MM.1S (cell line): ENCODE measurements at regions not wholly inside any gene's neighbourhood (a gene's known extent, or its start where the extent isn't known, plus 50 kb on each side); places are given as distances from the start of the nearest gene placed in this dataset.

Experiments used
- DNase-seq: peaks from one replicate; pipeline ENCODE4 v3.0.0-alpha.2; 2015
- H2AFZ ChIP-seq: fragments of 300-600 bp; sonication (generic); 2 replicates; pipeline ENCODE4 v1.6.0; 2016; ENCODE audit warnings: antibody characterized with exemption, low read length
- H3F3A ChIP-seq: fragments of 300-600 bp; sonication (generic); 2 replicates; pipeline ENCODE4 v1.6.1; 2016; ENCODE audit warnings: mild to moderate bottlenecking, antibody characterized with exemption, low read length, moderate library complexity, mixed read lengths; ENCODE audit not compliant: insufficient read depth
- H3K27ac ChIP-seq: fragments of 300-600 bp; sonication (generic); 2 replicates; pipeline ENCODE4 v1.5.1; 2016; ENCODE audit warnings: mild to moderate bottlenecking, low read length
- H3K27me3 ChIP-seq: fragments of 300-600 bp; sonication (generic); replicated peaks from 2 replicates; pipeline ENCODE4 v1.6.0; 2016; ENCODE audit warnings: low read length; ENCODE audit not compliant: insufficient read depth
- H3K36me3 ChIP-seq: fragments of 300-600 bp; sonication (generic); replicated peaks from 2 replicates; pipeline ENCODE4 v1.6.1; 2016; ENCODE audit warnings: mild to moderate bottlenecking, low read length, mixed read lengths; ENCODE audit not compliant: insufficient read depth
- H3K4me1 ChIP-seq: fragments of 300-600 bp; sonication (generic); 2 replicates; pipeline ENCODE4 v1.6.1; 2016; ENCODE audit warnings: low read length, mixed read lengths
- H3K4me2 ChIP-seq: fragments of 300-600 bp; sonication (generic); 2 replicates; pipeline ENCODE4 v1.6.0; 2016; ENCODE audit warnings: low read depth, low read length
- H3K4me3 ChIP-seq: fragments of 300-600 bp; sonication (generic); 2 replicates; pipeline ENCODE4 v1.5.1; 2016; ENCODE audit warnings: low read length, mixed read lengths
- H3K79me2 ChIP-seq: fragments of 300-600 bp; sonication (generic); 2 replicates; pipeline ENCODE4 v1.6.1; 2016; ENCODE audit warnings: mixed run types, low read length, mixed read lengths
- H3K9ac ChIP-seq: fragments of 300-600 bp; sonication (generic); 2 replicates; pipeline ENCODE4 v1.6.1; 2016; ENCODE audit warnings: low read length, mixed read lengths
- H3K9me2 ChIP-seq: fragments of 300-600 bp; sonication (generic); replicated peaks from 2 replicates; pipeline ENCODE4 v1.6.1; 2016; ENCODE audit warnings: mild to moderate bottlenecking, low read length, mixed read lengths; ENCODE audit not compliant: insufficient read depth
- H3K9me3 ChIP-seq: fragments of 300-600 bp; sonication (generic); replicated peaks from 2 replicates; pipeline ENCODE4 v1.6.1; 2016; ENCODE audit warnings: mild to moderate bottlenecking, low read length, mixed read lengths; ENCODE audit not compliant: insufficient read depth
- H4K20me1 ChIP-seq: fragments of 300-600 bp; sonication (generic); 2 replicates; pipeline ENCODE4 v1.6.1; 2016; ENCODE audit warnings: mild to moderate bottlenecking, low read length, moderate library complexity, mixed read lengths; ENCODE audit not compliant: insufficient read depth
- EZH2 ChIP-seq: fragments of 300-600 bp; sonication (generic); optimal IDR thresholded peaks from 2 replicates; pipeline ENCODE3; 2017; ENCODE audit warnings: low read depth, mild to moderate bottlenecking, antibody characterized with exemption, low read length, mixed read lengths
- EZH2phosphoT487 ChIP-seq: fragments of 300-600 bp; sonication (generic); IDR thresholded peaks from 2 replicates; pipeline ENCODE4 v1.6.1; 2018; ENCODE audit warnings: antibody characterized with exemption, low read length
- TF ChIP-seq, protein P1 (sequence below): fragments of 300-600 bp; sonication (generic); IDR thresholded peaks from 2 replicates; pipeline ENCODE4 v1.5.1; 2016; ENCODE audit warnings: antibody characterized with exemption, low read length, mixed read lengths

DNA sequence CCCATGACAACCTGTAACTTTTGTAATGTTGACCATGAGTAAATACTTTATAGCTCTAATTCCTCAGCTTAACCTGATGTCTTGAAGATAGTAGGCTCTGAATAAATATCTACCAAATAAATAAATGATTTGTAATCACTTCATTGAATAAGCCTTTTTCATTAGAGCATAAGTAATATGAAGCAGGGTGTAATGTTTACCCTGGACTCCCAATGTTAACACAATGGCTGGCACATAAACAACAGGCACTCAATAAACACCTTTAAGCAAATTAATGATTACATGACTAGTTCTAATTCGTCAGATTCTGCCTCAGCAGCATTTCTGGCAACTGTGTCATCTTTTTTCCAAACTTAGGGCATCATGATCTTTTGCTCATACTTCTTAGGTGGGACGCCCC lies 396.3 kb downstream of the LIG4 start:
- no peaks in the 10 kb centered on the region for H3K27me3 ChIP-seq
- H3K4me3 ChIP-seq: no peak overlapping the region
- no peak overlapping the region for H3K9ac ChIP-seq
- no peak for DNase-seq
- no peak overlapping the region for H2AFZ ChIP-seq
- no peaks in the 10 kb centered on the region for H4K20me1 ChIP-seq
- no peak overlapping the region for H3K4me2 ChIP-seq
- no peaks in the 10 kb centered on the region for H3K4me1 ChIP-seq
- no peaks in the 10 kb centered on the region for H3F3A ChIP-seq
- TF ChIP-seq EZH2 (no peak), EZH2phosphoT487 (no peak)
- TF ChIP-seq, protein P1, sequence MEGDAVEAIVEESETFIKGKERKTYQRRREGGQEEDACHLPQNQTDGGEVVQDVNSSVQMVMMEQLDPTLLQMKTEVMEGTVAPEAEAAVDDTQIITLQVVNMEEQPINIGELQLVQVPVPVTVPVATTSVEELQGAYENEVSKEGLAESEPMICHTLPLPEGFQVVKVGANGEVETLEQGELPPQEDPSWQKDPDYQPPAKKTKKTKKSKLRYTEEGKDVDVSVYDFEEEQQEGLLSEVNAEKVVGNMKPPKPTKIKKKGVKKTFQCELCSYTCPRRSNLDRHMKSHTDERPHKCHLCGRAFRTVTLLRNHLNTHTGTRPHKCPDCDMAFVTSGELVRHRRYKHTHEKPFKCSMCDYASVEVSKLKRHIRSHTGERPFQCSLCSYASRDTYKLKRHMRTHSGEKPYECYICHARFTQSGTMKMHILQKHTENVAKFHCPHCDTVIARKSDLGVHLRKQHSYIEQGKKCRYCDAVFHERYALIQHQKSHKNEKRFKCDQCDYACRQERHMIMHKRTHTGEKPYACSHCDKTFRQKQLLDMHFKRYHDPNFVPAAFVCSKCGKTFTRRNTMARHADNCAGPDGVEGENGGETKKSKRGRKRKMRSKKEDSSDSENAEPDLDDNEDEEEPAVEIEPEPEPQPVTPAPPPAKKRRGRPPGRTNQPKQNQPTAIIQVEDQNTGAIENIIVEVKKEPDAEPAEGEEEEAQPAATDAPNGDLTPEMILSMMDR: no peak
- H3K27ac ChIP-seq: no peak overlapping the region
- H3K36me3 ChIP-seq: no peaks in the 10 kb centered on the region
- no peaks in the 10 kb centered on the region for H3K9me3 ChIP-seq
- no peaks in the 10 kb centered on the region for H3K79me2 ChIP-seq
- H3K9me2 ChIP-seq: no peaks in the 10 kb centered on the region

DNA sequence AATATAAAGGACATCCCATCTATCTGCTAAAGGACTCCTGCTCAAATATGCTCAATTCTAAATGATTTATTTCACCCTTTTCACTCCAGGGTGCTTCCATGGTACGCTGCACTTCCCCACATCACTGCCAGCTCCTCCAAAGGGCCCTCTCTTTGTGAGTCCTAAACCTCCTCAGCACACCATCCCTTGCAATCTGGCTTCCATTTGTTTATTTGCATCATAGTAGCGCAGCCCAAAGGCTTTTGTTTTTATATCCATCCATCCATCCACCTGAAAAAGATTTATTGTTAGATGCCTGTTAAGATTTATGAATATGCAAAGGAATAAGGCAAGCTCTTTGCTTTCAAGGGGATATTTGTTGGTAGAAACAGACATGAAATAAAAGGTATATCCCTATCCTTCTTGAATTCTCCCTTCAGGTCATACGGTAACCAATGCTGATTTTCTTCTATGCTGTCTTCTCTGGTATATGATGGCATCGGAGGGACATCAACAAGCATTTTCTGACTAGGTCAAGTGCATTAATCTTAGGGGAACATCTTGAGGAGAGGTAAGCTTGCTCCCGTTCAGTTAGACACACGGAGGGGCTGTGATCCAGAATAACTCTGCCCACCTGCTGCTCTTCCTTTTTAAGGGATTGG lies 397.6 kb downstream of the LIG4 start:
- Histone ChIP-seq H3K27ac (no peak overlapping the region), H3K27me3 (no peaks in the 10 kb centered on the region), H3K4me1 (no peaks in the 10 kb centered on the region), H4K20me1 (no peaks in the 10 kb centered on the region), H3K36me3 (no peaks in the 10 kb centered on the region), H3F3A (no peaks in the 10 kb centered on the region), H3K9me2 (no peaks in the 10 kb centered on the region), H3K79me2 (no peaks in the 10 kb centered on the region), H3K9me3 (no peaks in the 10 kb centered on the region), H2AFZ (no peak overlapping the region), H3K4me3 (no peak overlapping the region), H3K9ac (no peak overlapping the region), H3K4me2 (no peak overlapping the region)
- no peak for DNase-seq
- TF ChIP-seq, protein P1: no peak
- TF ChIP-seq EZH2phosphoT487: no peak
- no peak for TF ChIP-seq EZH2

DNA sequence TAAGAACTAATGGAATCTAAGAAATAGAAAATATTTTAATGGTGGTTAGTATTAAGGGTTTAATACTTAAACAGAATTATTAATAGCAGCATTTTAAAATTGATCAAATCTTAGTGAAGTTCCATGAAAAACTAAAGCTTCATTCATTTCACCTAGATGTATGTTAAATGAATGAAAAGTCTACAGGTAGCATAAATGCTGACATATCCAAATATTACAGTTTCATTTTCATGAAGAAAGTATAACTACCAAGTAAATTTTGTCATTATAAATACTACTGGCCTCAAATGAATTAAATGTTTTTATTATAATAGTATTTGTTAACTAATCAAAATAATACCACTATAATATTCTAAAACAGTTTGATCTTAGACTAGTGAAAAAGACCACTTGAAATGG lies 403.3 kb downstream of the LIG4 start:
- H3K27ac ChIP-seq: no peak overlapping the region
- no peak overlapping the region for H3K4me3 ChIP-seq
- TF ChIP-seq, protein P1: no peak
- TF ChIP-seq EZH2: no peak
- no peak for TF ChIP-seq EZH2phosphoT487
- H3K36me3 ChIP-seq: no peaks in the 10 kb centered on the region
- no peak overlapping the region for H3K9ac ChIP-seq
- H3F3A ChIP-seq: no peaks in the 10 kb centered on the region
- H3K4me1 ChIP-seq: no peaks in the 10 kb centered on the region
- no peaks in the 10 kb centered on the region for H3K79me2 ChIP-seq
- H3K27me3 ChIP-seq: no peaks in the 10 kb centered on the region
- H4K20me1 ChIP-seq: no peaks in the 10 kb centered on the region
- no peak overlapping the region for H2AFZ ChIP-seq
- no peak overlapping the region for H3K4me2 ChIP-seq
- DNase-seq: no peak
- H3K9me2 ChIP-seq: no peaks in the 10 kb centered on the region
- no peaks in the 10 kb centered on the region for H3K9me3 ChIP-seq
